GM21723 (cell line): ENCODE measurements at regions not wholly inside any gene's neighbourhood (a gene's known extent, or its start where the extent isn't known, plus 50 kb on each side); places are given as distances from the start of the nearest gene placed in this dataset.
"Not testable (repeated sequence)": the region's sequence is repeated elsewhere in the genome, so short reads cannot be mapped to it uniquely, and the experiment has no call there.

Experiments
- ATAC-seq: cut with Tn5 transposase; IDR thresholded peaks from one replicate; pipeline ENCODE4 v1.9.1; 2021; ENCODE audit warnings: mild to moderate bottlenecking, moderate library complexity; ENCODE audit not compliant: unreplicated experiment

DNA sequence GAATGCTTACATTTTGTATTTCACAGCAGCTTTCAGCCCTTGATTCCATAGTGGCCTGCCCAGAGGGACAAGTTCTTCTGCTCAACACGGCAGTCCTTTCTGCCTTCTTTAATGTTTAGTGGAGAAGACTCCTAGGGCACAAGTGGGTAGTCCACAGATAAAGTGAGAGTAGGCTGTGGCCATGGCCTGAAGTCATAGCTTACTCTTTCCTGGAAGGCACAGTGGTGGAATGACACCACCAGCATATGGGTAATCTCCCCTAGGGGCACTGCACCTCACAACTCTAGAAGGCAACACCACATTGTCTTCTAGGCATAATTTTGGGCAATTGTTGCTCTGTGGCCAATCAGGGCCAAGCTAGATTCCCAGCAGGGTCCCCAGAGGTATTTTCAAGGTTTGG, 155.4 kb upstream of the MAMLD1 start:
- ATAC-seq: no peak

DNA sequence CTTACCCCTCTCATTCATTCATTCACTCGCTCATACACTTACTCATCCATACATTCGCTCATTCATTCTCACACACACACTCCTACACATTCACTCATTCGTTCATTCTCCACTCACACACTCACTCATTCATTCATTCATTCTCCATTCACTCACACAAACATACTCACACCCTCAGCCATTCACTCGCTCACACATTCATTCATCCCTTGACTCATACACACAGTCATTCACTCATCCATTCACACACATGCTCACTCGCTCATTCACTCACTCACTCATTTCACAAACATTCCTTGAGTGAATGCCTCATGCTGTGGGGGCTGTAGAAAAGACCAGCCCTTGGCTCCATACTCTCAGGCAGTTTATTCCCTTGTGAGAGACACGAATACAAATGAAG, 151.1 kb upstream of the MAMLD1 start:
- no peak for ATAC-seq

DNA sequence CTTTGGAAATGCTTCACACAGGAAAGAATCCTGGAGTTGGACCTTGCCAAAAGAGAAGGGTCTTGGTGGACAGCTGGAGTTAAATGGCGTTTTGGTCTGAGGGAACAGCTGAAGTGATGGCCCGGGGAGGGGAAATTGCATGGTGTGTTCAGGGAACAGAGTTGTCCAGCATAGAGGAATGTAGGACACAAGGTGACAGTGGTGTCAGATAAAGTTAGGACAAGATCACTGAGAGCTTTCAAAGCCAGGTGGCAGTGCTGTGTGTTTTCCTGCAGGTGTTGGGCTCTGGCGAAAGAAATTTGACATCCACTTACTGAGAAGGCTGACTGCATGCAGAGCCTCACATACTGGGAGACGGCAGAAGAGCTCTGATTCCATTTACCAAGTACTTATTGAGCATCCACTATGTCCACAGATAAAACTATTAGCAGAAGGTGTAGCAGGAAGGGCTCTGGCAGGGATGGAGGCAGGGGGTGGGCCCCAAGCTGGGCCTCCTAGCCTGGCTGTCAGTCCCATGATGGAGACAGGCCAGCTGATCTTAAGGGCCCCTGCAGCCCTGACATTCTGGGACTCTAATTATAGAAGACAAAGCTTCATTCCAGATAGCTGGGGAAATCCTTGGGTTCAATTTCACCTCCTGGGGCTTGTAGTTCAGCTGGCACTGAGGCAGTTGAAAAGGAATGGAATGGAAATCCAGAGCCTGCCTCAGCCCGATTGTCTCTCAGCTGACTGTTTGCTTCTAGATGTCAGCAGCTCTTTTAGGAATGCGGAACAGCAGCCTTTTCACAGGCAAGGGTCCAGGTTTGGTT, 150.2 kb upstream of the MAMLD1 start:
- no peak for ATAC-seq

DNA sequence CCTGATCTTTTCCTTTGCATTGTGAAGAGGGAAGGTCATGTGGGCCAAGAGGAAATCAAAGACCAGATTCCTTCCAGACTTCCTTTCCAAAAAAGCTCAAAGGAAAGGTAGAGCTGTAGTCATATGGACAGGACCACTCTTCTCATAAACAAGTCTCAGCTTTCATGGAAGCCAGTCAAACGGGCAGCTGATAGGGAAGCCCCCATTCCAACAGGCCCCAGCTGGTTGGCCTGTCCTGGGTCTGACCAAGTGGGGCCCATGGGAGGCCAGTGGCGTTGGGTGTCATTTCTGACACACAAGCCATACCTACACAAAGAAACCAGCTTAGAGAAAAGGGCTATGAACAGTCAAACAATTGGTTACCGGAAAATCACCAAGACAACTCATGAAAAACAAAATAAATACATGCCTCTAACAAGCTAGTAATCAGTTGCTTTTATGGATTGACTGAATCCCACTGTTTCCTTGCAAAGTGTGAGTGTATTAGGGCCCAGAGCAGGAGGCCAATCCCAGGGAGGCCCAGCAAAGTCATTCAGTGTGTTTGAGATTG, 149.6 kb upstream of the MAMLD1 start:
- no peak for ATAC-seq

DNA sequence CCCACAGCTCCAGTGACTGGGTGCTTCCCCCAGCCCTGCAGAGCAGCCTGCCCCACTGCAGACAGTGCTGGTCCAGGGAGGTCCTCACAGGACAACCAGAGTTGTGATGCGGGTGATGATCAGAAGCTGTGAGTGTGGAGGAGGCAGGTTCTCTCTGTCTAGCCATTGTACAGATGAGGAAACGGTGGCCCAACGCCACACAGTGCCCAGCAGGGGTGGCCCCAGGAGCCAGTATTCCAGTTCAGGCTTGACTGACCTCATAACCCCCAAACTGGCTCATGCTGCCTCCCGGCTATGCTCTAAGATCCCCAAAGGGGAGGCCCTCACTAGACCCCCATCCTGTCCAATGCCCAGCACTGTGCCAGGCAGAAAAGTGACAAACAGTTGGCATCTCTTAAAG, 147.1 kb upstream of the MAMLD1 start:
- ATAC-seq: not testable (repeated sequence)

DNA sequence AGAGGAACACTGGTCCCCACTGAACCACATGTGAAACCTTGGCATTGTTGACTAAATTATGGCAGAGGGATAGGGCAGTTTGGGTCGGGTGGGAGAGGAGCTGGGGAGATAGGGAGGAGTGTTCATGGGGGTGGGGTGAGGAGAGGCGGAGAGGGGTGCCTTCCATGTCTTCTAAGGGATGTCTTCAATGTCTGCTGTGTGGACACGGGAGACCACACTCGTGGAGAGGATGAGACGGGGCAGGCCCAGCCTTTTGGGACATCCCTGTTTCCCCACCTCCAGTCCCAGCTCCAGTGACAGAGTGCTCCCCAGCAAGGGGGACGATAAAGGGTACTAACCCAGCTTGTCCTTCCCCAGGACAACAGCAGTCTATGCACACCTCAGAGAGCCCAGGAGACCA, 146.4 kb upstream of the MAMLD1 start:
- ATAC-seq: no peak

DNA sequence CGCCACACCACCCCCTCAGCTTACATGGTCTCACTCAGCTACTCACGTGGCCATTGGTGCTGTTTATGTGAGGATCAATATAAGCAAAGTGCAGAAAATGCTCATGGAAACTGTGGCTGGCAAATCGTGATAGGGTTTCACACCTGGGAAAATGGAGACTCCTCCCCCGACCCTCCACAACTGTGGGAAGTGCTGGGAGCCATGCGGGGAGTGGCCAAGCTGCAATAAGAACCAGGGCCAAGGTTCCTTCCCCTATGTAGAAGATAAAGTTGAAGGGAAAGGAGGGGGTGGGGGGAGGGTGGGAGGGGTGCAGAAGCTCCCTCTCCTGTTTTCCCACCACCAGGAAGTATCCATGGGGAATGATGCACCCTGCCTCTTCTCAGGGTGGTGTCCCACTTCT, 145.5 kb upstream of the MAMLD1 start:
- ATAC-seq: no peak

DNA sequence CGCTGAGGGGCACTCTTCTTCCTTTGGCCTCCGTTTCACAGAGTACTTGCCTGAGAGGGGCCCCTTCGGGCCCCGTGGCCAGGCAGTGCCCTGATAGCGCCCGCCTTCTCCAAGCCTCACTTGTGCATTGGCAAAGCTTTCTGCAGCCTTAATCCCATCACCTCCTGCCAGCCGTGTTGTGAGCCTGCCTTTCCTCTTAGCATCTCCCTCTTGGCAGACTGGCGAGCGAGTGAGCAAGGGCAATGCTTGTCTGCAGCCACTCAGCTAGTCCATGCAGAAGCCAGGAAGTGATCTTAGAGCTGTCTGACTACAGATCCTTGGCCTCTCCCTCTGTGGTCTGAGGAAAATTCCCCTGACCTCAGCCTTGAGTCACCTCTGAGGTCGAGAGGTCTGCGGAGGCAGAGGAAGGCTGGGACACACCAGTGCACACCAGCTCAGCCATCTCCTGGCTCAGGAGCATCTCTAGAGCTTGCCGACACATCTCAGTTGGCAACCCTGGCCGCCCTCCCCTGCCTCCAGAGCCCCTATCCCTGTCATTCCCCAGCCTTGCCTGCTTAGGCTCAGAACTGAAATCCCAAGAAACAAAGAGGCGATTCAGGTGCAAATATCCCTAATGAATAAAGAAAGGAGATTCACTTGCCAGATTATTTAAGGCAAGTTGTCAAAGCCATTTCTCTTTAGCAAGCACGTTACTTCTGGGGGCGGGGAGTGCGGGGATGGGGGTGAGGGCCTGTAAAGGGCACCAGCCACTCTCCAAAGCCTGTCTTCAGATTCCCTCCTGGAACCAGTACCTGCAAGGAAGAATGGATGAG, 143.5 kb upstream of the MAMLD1 start:
- ATAC-seq: no peak

DNA sequence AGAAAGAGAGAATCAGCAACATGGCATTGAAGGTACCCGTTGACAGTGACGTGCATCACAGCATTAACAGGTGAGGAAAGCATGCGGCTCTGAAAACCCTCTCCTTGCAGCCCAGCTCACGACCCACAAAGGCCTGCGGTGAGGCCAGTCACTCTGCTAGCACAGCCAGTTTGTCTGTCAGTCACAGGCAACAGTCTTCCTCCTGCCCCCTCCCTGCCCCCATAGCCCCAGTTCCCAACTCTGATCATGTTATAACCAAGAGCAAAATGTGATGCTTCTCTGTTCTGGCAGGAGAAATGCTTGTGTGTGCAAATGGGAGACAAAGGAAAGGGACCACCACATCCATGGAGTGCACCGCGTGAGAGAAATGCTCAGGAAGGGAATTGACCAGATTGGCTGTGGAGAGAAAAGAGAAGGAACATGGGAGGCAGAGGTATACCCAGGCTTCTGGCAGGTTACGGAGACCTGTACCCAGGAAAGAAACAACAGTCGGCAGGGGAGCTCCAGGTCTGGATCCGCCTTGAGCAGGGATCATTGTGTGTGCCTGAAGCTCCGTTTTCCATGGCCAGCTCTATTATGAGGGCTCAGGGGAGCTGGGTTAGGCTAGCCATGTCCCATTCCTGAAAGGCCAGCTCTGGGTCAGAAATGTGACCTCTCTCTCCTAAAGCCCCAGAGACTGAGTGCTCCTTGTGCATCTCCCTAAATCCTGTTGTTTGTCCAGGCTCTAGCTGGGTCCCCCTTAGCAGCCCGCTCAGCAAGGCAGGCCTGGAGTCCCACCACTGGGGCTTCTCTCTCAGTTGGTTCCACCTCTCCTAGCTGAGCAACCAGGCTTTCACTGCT, 139.7 kb upstream of the MAMLD1 start:
- ATAC-seq: no peak

DNA sequence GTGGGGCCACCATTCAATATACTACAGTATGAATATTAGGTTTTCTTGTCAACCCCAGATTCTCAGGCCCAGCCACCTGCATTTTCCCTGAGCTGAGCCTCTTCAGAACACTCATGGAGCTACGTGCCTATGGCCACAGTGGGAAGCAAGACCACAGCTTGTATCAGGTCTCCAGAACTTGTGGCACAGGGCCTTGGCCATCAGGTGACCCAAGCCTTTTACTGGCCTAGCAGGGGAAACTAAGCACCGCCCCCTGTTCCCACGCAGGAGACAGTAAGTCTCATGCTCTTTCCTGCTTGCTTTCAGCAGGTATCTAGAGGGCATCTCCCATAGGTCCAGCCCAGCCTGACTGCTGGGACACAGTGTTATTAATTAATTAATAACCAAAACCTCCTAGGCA, 138.4 kb upstream of the MAMLD1 start:
- no peak for ATAC-seq

DNA sequence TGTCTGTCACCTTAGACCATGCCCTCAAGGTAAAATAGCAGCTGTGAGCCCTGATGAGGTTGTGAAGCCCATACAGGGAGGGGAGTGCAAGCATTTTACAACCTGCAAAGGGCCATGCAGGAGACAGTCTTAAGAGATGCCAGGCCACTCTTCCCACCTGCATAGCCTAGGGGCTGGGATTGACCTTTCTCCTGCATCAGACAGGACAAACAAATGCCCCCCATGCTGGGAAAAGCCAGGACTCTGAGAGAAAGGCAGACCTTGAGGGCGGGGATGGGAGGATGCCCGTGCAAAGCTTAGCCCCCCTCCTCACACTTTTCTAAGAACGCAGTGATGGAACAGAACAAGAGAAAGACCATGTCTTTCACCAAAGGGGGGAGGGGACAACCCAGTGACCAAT, 137.9 kb upstream of the MAMLD1 start:
- no peak for ATAC-seq

DNA sequence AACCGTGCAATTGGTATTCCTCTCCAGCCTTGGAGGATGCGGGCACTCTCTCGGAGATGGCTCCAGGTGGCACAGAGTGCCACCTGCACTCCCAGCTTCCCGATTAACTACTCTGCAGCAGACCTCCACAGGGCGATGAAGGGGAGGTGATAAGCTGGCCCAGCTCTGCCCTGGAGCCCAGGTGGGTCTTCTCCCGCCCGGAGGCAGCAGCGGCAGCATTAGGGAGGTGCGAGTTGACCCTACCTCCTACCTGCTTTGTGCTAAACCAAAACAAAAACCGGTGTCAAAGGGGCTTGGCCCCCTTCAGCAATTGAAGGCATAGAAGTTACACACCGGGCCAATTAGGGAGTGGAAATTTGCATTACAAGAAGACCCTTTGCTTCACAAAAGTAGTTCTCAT, 137.4 kb upstream of the MAMLD1 start:
- no peak for ATAC-seq

DNA sequence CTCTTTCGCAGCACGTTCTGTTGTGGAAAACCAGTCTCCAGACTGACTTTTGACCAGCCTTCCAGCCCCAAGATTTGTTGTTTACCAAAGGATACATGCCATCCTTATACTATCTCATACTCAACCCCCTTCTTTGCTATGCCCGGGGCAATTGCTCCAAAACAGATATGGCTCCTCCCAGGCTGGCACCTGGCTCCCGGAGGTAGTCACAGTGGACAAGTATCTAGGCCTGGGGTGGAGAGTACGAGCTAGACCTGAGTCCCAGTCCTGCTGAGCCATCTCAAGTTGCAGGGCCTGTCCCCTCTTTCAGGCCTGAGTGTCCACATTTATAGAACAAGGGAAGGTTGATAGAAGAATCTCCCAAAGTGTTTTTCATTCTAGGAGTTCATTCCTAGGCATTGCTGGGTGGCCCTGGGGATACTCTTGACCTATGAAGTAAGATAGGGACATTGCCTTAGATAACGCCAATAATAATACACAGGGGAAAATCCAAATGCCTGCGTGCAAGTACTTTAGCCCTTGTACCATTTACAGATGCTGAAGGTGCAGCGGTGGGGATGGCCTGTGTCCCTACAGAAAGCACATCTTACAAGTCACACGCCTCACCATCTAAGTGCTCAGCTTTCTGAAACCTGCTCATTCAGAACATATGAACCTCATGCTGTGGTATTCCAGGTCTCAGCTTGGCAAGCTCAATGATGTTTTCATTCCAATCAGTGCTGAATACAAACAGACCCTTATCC, 136.7 kb upstream of the MAMLD1 start:
- no peak for ATAC-seq

DNA sequence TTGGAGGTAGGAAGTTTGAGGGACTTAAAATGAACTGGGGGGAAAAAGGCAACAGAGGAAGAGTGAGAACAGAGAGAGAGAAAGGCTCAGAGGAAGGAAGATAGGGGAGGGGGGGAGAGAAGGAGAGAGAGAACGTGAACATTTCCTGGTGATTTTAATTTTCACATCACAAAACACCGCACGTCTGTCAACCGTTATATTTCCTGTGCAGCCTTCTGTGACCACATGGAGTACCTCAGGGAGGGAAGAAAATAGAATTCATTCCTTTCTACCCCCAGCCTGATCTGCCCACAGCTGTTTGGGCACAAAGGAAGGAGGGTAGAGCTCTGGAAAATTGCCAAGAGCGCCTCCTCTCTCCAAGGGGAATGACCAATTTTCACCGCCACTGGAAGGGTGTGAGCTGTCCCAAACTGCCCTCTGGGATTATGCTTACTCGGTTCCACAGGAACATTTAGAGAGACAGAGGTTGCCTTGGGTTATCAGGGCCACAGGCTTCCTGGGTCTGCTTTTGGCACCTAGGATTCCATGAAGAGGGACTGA, 135.7 kb upstream of the MAMLD1 start:
- ATAC-seq: no peak

DNA sequence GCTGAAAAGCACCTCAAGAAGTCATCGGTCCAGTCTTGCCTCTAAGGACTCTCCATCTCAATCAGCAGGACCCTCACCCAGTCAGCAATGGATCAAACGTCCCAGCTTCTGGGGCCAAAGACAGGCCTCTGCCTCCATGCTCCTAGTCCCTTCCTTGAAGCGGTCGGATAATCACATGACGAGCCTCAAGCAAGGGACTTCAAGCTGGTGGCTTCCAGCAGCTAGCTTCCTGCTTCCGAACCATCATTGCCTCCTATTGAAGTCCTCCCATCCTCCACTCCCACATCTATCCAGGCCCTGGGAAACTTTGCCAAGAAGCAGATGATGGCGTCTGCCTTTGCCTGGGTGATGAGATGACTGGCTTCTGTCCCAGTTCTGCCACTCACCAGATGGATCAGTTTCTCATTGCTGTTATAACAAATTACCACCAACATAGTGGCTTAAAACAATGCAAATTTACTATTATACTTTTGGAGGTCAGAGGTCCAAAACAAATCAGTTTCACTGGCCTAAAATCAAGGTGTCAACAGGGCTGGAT, 135.2 kb upstream of the MAMLD1 start:
- ATAC-seq: no peak

DNA sequence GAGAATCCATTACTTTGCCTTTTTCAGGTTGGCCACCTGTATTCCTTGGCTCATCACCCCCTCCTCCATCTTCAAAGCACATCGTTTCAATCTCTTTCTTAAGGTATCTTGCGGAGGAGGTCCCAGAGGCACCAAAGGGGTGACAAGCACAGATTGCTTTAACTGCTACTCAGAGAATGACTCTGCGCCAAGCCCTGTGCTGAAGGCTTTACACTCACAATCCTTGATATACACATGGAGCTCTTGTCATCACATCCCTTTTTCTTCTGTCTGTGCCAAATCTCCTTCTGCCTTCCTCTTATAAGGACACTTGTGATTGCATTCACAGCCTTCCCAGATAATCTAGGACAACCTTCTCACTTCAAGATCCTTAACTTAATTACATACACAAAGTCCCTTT, 134.7 kb upstream of the MAMLD1 start:
- no peak for ATAC-seq

DNA sequence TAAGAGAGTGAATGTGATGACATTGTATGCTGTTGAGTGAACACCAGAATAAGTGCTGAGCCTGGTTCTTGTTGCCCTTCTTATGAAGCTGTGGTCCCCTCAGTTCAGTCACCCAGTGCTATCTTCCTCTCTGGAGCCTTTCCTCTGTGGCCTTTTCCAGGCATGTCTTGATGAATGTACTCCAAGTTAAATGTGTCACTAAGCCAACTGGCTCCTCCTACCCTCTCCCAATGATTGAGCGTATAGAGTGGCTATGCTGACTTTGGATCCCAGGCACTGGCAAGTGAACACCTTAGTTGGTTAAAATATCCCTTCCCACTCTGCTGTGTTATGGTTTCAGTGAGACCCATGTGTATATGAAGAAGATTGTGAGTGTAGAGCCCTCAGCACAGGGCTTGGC, 134.1 kb upstream of the MAMLD1 start:
- ATAC-seq: no peak

DNA sequence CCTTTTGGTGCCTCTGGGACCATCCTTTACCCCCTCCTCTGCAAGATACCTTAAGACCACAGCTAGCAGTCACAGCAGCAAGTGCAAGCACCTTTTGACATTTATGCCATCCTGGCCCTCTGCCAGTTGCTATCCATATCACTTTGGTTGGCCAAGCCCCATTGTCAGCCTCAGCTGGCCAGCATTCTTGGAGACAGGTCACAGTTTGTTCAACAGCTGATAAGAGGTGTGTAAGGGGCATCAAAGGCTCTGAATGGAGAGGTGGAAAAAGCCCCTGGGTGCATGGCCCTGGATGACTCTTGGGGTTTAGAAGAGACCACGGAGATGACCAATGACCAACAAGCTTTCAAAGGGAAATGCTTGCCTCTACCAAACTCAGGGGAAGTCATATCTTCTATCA, 133.6 kb upstream of the MAMLD1 start:
- ATAC-seq: no peak

DNA sequence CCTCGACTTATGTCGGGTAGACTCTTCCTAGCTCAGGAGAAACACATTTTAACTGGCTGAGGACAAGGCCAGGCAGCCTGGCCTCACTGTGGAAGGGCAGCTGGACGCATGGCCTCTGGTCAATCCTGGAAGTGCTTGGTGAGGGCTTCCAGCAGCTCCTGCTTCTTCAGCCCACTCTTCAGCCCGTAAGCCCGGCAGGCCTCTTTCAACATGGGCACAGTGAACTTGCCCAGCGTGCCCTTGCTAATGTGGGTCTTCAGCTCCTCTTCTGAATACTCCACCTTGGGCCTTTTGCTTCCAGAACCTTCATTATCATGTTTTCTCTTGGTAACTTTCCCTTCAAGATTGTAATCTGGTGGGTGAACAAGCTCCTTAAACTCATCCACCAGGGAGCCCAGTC, 132.2 kb upstream of the MAMLD1 start:
- ATAC-seq: not testable (repeated sequence)

DNA sequence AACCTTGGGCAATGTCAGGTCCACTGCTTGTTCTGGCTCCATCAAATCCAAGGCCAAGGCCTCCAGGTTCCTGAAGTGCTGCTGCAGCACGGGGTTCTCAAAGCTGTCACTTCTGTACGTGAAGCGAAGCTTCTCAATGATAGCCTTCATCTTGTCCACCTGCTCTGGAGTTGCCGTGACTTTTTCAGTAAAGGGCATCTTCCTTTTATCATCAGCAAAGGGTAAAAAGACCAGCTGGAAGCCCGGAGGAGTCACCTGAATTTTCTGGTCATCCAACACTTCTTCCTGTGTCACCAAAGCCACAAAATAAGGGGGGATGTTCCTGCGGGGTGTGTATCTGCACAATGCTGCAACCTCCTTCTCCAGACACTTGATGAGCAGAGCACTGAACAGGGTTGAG, 131.7 kb upstream of the MAMLD1 start:
- ATAC-seq: not testable (repeated sequence)
